GM12874 (cell line): ENCODE measurements at regions not wholly inside any gene's neighbourhood (a gene's known extent, or its start where the extent isn't known, plus 50 kb on each side); places are given as distances from the start of the nearest gene placed in this dataset.

Experiments used
- CTCF ChIP-seq: IDR thresholded peaks from 2 replicates; pipeline ENCODE4 v1.5.1; 2011; ENCODE audit warnings: low read depth, mild to moderate bottlenecking, control low read depth, low read length, moderate library complexity; ENCODE audit not compliant: insufficient read depth

GRCh38 chr7:97246317-97246716 lies 128.8 kb downstream of the SDHAF3 start:
- TF ChIP-seq CTCF: no peak

- no peak for TF ChIP-seq CTCF
Observed at GRCh38 chr7:97269741-97270140, 152.2 kb downstream of the SDHAF3 start.

GRCh38 chr7:97270280-97270679 lies 152.8 kb downstream of the SDHAF3 start:
- TF ChIP-seq CTCF: no peak

- no peak for TF ChIP-seq CTCF
Observed at GRCh38 chr7:97271619-97272018, 154.1 kb downstream of the SDHAF3 start.

GRCh38 chr7:97272237-97272975 lies 154.9 kb downstream of the SDHAF3 start:
- TF ChIP-seq CTCF: no peak

GRCh38 chr7:97275475-97275874 lies 158.0 kb downstream of the SDHAF3 start:
- TF ChIP-seq CTCF: no peak

GRCh38 chr7:97280950-97281349 lies 163.5 kb downstream of the SDHAF3 start:
- TF ChIP-seq CTCF: no peak

- TF ChIP-seq CTCF: no peak
Observed at GRCh38 chr7:97285348-97285747, 167.8 kb downstream of the SDHAF3 start.
